ENCODE measurements at regions not wholly inside any gene's neighbourhood (a gene's known extent, or its start where the extent isn't known, plus 50 kb on each side); places are given as distances from the start of the nearest gene placed in this dataset.

GRCh38 chr4:92136434-92136833 is 167.3 kb upstream of the GRID2 start:
- no TSS peak for BruUV-seq (replicated peaks)
- CTCF ChIA-PET, result no interaction called here
- no peak overlapping the region for H3K4me3 Mint-ChIP-seq (ENCODE audit: low read depth, unreplicated experiment)
- no peaks in the 10 kb centered on the region for H3K36me3 Mint-ChIP-seq (ENCODE audit: insufficient read depth, unreplicated experiment)
- no peaks in the 10 kb centered on the region for H3K27me3 Mint-ChIP-seq (ENCODE audit: unreplicated experiment)
- no peaks in the 10 kb centered on the region for H3K4me1 Mint-ChIP-seq (ENCODE audit: low read depth, unreplicated experiment)
- no peak for DNase-seq
- no peaks in the 10 kb centered on the region for H3K9me3 Mint-ChIP-seq (ENCODE audit: low read depth, unreplicated experiment)
- H3K27ac Mint-ChIP-seq (ENCODE audit: unreplicated experiment), result no peak overlapping the region
- TF ChIP-seq, protein P1, sequence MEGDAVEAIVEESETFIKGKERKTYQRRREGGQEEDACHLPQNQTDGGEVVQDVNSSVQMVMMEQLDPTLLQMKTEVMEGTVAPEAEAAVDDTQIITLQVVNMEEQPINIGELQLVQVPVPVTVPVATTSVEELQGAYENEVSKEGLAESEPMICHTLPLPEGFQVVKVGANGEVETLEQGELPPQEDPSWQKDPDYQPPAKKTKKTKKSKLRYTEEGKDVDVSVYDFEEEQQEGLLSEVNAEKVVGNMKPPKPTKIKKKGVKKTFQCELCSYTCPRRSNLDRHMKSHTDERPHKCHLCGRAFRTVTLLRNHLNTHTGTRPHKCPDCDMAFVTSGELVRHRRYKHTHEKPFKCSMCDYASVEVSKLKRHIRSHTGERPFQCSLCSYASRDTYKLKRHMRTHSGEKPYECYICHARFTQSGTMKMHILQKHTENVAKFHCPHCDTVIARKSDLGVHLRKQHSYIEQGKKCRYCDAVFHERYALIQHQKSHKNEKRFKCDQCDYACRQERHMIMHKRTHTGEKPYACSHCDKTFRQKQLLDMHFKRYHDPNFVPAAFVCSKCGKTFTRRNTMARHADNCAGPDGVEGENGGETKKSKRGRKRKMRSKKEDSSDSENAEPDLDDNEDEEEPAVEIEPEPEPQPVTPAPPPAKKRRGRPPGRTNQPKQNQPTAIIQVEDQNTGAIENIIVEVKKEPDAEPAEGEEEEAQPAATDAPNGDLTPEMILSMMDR (IDR thresholded peaks at IDR 0.05; ENCODE audit: unreplicated experiment), result no peak
- intact Hi-C loops (cut with micrococcal nuclease; ENCODE audit: unreplicated experiment), result no loop called here

GRCh38 chr4:92163348-92163747 is 140.4 kb upstream of the GRID2 start:
- H3K27ac Mint-ChIP-seq (ENCODE audit: unreplicated experiment), result no peak overlapping the region
- H3K4me3 Mint-ChIP-seq (ENCODE audit: low read depth, unreplicated experiment), result no peak overlapping the region
- TF ChIP-seq, protein P1 (IDR thresholded peaks at IDR 0.05; ENCODE audit: unreplicated experiment), result peak; percentile 16
- CTCF ChIA-PET, result no interaction called here
- no peaks in the 10 kb centered on the region for H3K4me1 Mint-ChIP-seq (ENCODE audit: low read depth, unreplicated experiment)
- intact Hi-C loops (cut with micrococcal nuclease; ENCODE audit: unreplicated experiment), result no loop called here
- no peak for DNase-seq
- no peaks in the 10 kb centered on the region for H3K27me3 Mint-ChIP-seq (ENCODE audit: unreplicated experiment)
- H3K9me3 Mint-ChIP-seq (ENCODE audit: low read depth, unreplicated experiment), result peaks cover 2% of the 10 kb centered on the region
- H3K36me3 Mint-ChIP-seq (ENCODE audit: insufficient read depth, unreplicated experiment), result no peaks in the 10 kb centered on the region
- no TSS peak for BruUV-seq (replicated peaks)

DNA sequence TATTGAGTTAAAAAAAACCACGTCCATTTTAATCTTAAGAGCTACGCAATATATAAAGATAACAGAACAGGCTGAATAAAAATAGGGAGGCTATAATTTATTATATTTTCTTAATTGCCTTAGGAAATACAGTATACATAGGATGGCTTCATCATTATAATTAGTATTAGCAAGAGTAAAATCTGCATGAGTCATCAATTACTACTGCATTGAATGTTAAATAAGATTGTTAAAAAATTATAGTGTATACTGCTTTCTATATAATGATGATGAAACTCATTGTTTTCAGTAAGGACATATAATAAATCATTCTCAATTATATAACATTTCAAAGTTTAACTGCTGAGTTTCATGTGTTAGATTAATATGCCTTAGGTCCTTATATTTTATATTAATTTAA is 133.4 kb upstream of the GRID2 start:
- no peaks in the 10 kb centered on the region for H3K36me3 Mint-ChIP-seq (ENCODE audit: insufficient read depth, unreplicated experiment)
- intact Hi-C loops (cut with micrococcal nuclease; ENCODE audit: unreplicated experiment), result loop anchor here (5.0 kb wide), 1 partner anchor 127 kb away; no protein-coding TSS in a partner anchor
- CTCF ChIA-PET, result no interaction called here
- no peak for DNase-seq
- TF ChIP-seq, protein P1 (IDR thresholded peaks at IDR 0.05; ENCODE audit: unreplicated experiment), result no peak
- BruUV-seq (replicated peaks), result no TSS peak
- no peaks in the 10 kb centered on the region for H3K9me3 Mint-ChIP-seq (ENCODE audit: low read depth, unreplicated experiment)
- no peak overlapping the region for H3K4me3 Mint-ChIP-seq (ENCODE audit: low read depth, unreplicated experiment)
- no peaks in the 10 kb centered on the region for H3K4me1 Mint-ChIP-seq (ENCODE audit: low read depth, unreplicated experiment)
- no peak overlapping the region for H3K27ac Mint-ChIP-seq (ENCODE audit: unreplicated experiment)
- no peaks in the 10 kb centered on the region for H3K27me3 Mint-ChIP-seq (ENCODE audit: unreplicated experiment)

DNA sequence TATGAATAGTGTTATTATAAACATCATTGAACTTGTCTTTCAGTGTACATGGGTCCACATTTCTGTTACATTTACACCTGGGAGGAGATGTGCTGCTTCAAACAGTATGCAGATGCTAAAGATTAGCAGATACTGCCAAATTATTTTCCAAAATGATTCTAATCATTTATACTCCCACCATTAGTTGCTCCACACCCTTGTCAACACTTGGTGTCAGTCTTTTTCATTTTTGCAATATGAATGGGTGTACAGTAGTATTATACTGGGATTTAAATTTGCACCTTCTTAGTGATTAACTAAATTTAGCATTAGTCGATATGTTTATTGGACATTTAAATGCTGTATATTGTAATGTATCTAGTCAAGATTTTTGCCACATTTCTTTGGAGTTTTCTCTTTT is 131.6 kb upstream of the GRID2 start:
- no peak for DNase-seq
- Mint-ChIP-seq H3K36me3 (ENCODE audit: insufficient read depth, unreplicated experiment) (no peaks in the 10 kb centered on the region), H3K4me3 (ENCODE audit: low read depth, unreplicated experiment) (no peak overlapping the region), H3K27me3 (ENCODE audit: unreplicated experiment) (no peaks in the 10 kb centered on the region), H3K27ac (ENCODE audit: unreplicated experiment) (no peak overlapping the region), H3K4me1 (ENCODE audit: low read depth, unreplicated experiment) (no peaks in the 10 kb centered on the region), H3K9me3 (ENCODE audit: low read depth, unreplicated experiment) (no peaks in the 10 kb centered on the region)
- intact Hi-C loops (cut with micrococcal nuclease; ENCODE audit: unreplicated experiment), result loop anchor here (2.0 to 5.0 kb wide), 2 partner anchors 125 to 215 kb away; no protein-coding TSS in a partner anchor
- CTCF ChIA-PET, result no interaction called here
- no TSS peak for BruUV-seq (replicated peaks)
- TF ChIP-seq, protein P1 (IDR thresholded peaks at IDR 0.05; ENCODE audit: unreplicated experiment), result no peak

All from Calu3 (cell line).